ENCODE measurements at regions not wholly inside any gene's neighbourhood (a gene's known extent, or its start where the extent isn't known, plus 50 kb on each side); places are given as distances from the start of the nearest gene placed in this dataset.

DNA sequence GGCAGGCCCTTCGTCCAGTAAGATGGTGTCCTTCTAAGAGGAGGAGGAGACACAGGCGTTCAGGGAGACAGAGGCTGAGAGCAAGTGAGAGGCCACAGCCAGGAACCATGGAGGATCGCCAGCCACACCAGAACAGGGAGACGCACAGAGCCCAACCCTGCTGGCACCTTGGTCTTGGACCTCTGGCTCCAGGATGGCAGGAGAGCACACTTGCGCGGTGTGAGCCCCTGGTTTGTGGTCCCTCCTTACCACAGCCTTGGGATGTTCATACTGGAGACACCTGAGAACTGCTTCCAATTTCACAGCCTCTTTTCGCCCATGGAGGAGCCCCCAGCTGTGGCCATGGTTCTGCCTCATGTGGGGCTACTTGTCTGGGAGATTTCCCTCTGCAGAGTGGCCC, 222.4 kb downstream of the DLL1 start:
- no peak overlapping the region for H3K4me3 ChIP-seq (ENCODE audit: low read depth, low read length, poor library complexity, severe bottlenecking)
- H3K27me3 ChIP-seq (replicated peaks; ENCODE audit: insufficient read depth, low read depth, low read length, poor library complexity), result peaks cover 14% of the 10 kb centered on the region
- CTCF ChIA-PET, result no interaction called here
- intact Hi-C loops (cut with micrococcal nuclease; ENCODE audit: unreplicated experiment), result no loop called here
- no peaks in the 10 kb centered on the region for H3K36me3 ChIP-seq (ENCODE audit: insufficient read depth, low read length, poor library complexity, severe bottlenecking)
- BruUV-seq (replicated peaks), result no TSS peak
- H3K27ac ChIP-seq (ENCODE audit: low read depth, low read length, poor library complexity, severe bottlenecking), result no peak overlapping the region
- no peaks in the 10 kb centered on the region for H3K9me3 ChIP-seq (ENCODE audit: low read depth, low read length, poor library complexity, severe bottlenecking)
- no peaks in the 10 kb centered on the region for H3K4me1 ChIP-seq (ENCODE audit: insufficient read depth, low read length, poor library complexity, severe bottlenecking)
- no peak for TF ChIP-seq EZH2 (IDR thresholded peaks at IDR 0.05; ENCODE audit: borderline replicate concordance, low read depth, low read length, poor library complexity, severe bottlenecking)
- POLR2A ChIA-PET (ENCODE audit: low non-redundant PET), result no interaction called here
- DNase-seq (ENCODE audit: low spot score), result no peak

DNA sequence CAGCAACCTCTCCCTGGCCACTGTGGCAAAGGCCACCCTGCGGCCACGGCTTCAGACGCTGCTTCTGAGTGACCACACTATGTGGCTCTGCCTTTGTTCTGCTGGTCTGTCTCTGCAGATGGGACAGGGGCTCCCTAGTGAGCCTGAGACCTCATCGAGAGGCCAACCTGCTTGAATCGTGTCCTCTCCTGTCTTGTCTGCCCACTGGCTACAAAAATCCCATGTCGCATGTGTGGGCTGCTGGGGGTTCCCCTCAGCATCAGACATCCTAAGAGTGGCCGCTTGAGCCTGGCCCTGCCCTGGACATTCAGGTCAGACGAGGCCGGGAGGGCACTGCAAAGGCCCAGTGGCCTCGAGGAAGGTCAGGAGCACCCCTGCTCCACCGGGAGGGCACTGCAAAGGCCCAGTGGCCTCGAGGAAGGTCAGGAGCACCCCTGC, 222.9 kb downstream of the DLL1 start:
- intact Hi-C loops (cut with micrococcal nuclease; ENCODE audit: unreplicated experiment), result no loop called here
- CTCF ChIA-PET, result no interaction called here
- Histone ChIP-seq H3K27me3 (replicated peaks; ENCODE audit: insufficient read depth, low read depth, low read length, poor library complexity) (peaks cover 13% of the 10 kb centered on the region), H3K27ac (ENCODE audit: low read depth, low read length, poor library complexity, severe bottlenecking) (no peak overlapping the region), H3K4me3 (ENCODE audit: low read depth, low read length, poor library complexity, severe bottlenecking) (no peak overlapping the region), H3K36me3 (ENCODE audit: insufficient read depth, low read length, poor library complexity, severe bottlenecking) (no peaks in the 10 kb centered on the region), H3K4me1 (ENCODE audit: insufficient read depth, low read length, poor library complexity, severe bottlenecking) (no peaks in the 10 kb centered on the region), H3K9me3 (ENCODE audit: low read depth, low read length, poor library complexity, severe bottlenecking) (no peaks in the 10 kb centered on the region)
- POLR2A ChIA-PET (ENCODE audit: low non-redundant PET), result no interaction called here
- BruUV-seq (replicated peaks), result no TSS peak
- no peak for DNase-seq (ENCODE audit: low spot score)
- TF ChIP-seq EZH2 (IDR thresholded peaks at IDR 0.05; ENCODE audit: borderline replicate concordance, low read depth, low read length, poor library complexity, severe bottlenecking), result no peak

DNA sequence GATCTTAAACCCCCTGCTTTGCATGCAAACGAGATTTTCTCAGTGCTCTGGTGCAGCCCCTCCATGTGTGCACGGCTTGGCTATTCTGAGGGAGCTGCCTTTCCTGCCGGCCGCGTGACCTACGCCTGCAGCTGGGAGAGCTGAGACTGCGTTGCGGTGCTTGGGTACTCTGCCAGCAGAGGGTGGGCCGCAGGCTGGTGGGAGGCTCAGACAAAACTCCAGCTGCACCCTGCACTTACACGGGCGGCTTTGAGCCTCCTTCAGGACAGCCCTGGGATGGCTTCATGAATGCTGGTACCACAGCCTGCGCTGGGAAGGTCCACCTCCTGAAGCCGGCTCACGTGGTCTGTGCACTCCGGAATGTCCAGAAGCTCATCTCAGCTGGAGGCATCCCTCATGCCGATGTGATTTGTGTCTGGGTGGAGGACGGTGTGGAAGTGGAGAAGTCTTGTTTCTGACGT, 223.7 kb downstream of the DLL1 start:
- peaks cover 10% of the 10 kb centered on the region for H3K27me3 ChIP-seq (replicated peaks; ENCODE audit: insufficient read depth, low read depth, low read length, poor library complexity)
- intact Hi-C loops (cut with micrococcal nuclease; ENCODE audit: unreplicated experiment), result no loop called here
- no peaks in the 10 kb centered on the region for H3K36me3 ChIP-seq (ENCODE audit: insufficient read depth, low read length, poor library complexity, severe bottlenecking)
- TF ChIP-seq EZH2 (IDR thresholded peaks at IDR 0.05; ENCODE audit: borderline replicate concordance, low read depth, low read length, poor library complexity, severe bottlenecking), result no peak
- TF ChIP-seq, protein P1, sequence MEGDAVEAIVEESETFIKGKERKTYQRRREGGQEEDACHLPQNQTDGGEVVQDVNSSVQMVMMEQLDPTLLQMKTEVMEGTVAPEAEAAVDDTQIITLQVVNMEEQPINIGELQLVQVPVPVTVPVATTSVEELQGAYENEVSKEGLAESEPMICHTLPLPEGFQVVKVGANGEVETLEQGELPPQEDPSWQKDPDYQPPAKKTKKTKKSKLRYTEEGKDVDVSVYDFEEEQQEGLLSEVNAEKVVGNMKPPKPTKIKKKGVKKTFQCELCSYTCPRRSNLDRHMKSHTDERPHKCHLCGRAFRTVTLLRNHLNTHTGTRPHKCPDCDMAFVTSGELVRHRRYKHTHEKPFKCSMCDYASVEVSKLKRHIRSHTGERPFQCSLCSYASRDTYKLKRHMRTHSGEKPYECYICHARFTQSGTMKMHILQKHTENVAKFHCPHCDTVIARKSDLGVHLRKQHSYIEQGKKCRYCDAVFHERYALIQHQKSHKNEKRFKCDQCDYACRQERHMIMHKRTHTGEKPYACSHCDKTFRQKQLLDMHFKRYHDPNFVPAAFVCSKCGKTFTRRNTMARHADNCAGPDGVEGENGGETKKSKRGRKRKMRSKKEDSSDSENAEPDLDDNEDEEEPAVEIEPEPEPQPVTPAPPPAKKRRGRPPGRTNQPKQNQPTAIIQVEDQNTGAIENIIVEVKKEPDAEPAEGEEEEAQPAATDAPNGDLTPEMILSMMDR (conservative IDR thresholded peaks at IDR 0.05; ENCODE audit: low read depth, low read length), result no peak
- no peak overlapping the region for H3K4me3 ChIP-seq (ENCODE audit: low read depth, low read length, poor library complexity, severe bottlenecking)
- no peak for DNase-seq (ENCODE audit: low spot score)
- POLR2A ChIA-PET (ENCODE audit: low non-redundant PET), result no interaction called here
- no peaks in the 10 kb centered on the region for H3K4me1 ChIP-seq (ENCODE audit: insufficient read depth, low read length, poor library complexity, severe bottlenecking)
- no peak overlapping the region for H3K27ac ChIP-seq (ENCODE audit: low read depth, low read length, poor library complexity, severe bottlenecking)
- no TSS peak for BruUV-seq (replicated peaks)
- CTCF ChIA-PET, result no interaction called here
- H3K9me3 ChIP-seq (ENCODE audit: low read depth, low read length, poor library complexity, severe bottlenecking), result no peaks in the 10 kb centered on the region

DNA sequence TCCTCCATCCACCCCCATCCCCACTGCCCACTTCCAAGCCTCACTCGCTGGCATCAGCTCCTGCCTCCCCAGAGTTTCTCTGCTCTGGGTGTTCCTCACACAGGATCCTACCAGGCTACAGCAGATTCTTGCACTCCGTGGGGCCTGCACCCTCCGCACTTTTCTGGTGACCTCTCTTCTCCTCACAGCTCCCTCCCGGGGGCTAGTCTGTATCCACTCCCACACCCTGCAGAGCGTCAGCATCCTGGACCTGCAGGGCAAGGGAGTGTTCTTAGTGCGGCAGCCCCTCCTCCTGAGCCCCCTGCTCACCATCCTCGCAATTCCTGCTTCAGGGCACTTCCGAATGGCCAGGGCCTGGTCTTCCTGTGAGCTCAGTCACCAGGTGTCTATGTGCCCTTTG, 224.2 kb downstream of the DLL1 start:
- Histone ChIP-seq H3K27ac (ENCODE audit: low read depth, low read length, poor library complexity, severe bottlenecking) (no peak overlapping the region), H3K9me3 (ENCODE audit: low read depth, low read length, poor library complexity, severe bottlenecking) (no peaks in the 10 kb centered on the region), H3K4me1 (ENCODE audit: insufficient read depth, low read length, poor library complexity, severe bottlenecking) (no peaks in the 10 kb centered on the region), H3K4me3 (ENCODE audit: low read depth, low read length, poor library complexity, severe bottlenecking) (no peak overlapping the region), H3K36me3 (ENCODE audit: insufficient read depth, low read length, poor library complexity, severe bottlenecking) (no peaks in the 10 kb centered on the region), H3K27me3 (replicated peaks; ENCODE audit: insufficient read depth, low read depth, low read length, poor library complexity) (peaks cover 5% of the 10 kb centered on the region)
- ChIA-PET POLR2A (ENCODE audit: low non-redundant PET) (no interaction called here), CTCF (no interaction called here)
- no peak for DNase-seq (ENCODE audit: low spot score)
- TF ChIP-seq EZH2 (IDR thresholded peaks at IDR 0.05; ENCODE audit: borderline replicate concordance, low read depth, low read length, poor library complexity, severe bottlenecking), result no peak
- TF ChIP-seq, protein P1 (conservative IDR thresholded peaks at IDR 0.05; ENCODE audit: low read depth, low read length), result no peak
- no TSS peak for BruUV-seq (replicated peaks)
- intact Hi-C loops (cut with micrococcal nuclease; ENCODE audit: unreplicated experiment), result no loop called here
